ENCODE measurements at regions not wholly inside any gene's neighbourhood (a gene's known extent, or its start where the extent isn't known, plus 50 kb on each side); places are given as distances from the start of the nearest gene placed in this dataset.
A peak's percentile ranks its signal among the peaks of the same experiment; 100 is the strongest.

- no peak for DNase-seq (ENCODE audit: low read depth)
Observed at GRCh38 chr3:182255158-182255557, 538.1 kb upstream of the ATP11B start.

GRCh38 chr3:182257361-182257760 is 535.9 kb upstream of the ATP11B start:
- DNase-seq (ENCODE audit: low read depth): no peak

DNA sequence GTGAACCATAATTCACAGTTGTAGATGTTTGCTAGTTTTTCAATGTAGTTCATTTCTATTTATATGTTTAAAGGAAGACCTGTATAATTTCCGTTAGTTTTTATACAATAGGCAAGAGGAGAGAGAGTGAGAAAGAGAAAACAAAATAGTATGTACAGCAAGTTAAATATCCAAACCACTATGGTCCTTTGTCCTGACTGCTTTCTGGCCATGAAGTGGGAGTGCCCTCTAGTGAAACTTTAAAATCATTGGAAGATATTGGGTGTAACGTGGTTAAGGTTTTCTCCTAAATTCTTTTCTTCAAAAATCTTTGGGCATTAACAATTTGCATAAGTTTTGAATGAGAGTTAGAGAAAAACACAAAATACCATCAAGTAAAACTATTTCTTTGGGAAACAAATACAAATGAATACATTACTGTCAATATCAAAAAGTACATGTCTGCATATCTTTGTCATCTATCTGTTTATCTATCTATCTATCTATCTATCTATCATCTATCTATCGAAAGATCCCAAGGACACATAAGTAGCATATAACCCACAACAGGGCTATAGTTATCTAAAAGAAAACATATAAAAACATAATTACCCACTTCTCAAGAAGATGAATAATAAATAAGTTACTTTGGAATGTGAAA is 534.6 kb upstream of the ATP11B start:
- peak; percentile 9 for DNase-seq (ENCODE audit: low read depth)

DNA sequence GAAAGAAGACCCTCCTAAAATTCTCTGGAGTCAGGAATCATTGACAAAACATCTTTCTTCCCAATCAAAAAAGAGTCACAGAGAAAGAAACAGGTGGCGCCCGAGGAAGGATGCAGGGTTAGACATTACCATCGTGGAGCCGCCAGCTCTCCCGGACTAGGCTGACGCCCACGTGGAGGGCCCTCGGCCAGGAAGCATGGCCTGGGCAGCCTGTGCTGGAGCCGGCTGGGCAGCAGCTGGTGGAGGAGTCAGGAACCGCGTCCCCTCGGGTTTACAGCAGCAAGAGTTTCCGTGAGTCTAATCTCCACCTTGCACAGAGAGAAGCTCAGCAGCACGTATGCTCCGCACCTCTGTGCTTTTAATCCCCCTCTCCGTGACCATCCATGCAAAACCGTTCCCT is 533.7 kb upstream of the ATP11B start:
- DNase-seq (ENCODE audit: low read depth): no peak

GRCh38 chr3:182261041-182261440 is 532.3 kb upstream of the ATP11B start:
- no peak for DNase-seq (ENCODE audit: low read depth)

DNA sequence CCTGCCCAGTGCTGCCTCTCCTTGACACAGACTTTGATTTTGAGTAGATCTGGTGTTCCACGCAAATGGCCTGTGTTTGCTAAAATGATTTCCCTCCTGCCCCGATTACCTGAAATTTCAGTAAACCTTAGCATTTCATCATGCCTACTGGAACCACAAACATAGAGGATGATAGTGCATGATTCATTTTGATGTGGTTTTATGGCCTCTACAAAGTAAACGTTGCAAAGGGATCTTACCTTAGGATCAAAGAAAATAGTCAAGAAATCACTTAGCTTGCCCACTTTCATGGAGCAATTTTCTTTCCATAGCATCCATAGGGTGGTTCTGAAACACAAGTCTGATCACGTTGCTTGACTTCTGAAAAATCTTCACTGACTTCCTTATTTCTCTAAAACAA is 524.6 kb upstream of the ATP11B start:
- DNase-seq (ENCODE audit: low read depth): no peak

GRCh38 chr3:182276512-182276911 is 516.8 kb upstream of the ATP11B start:
- no peak for DNase-seq (ENCODE audit: low read depth)

DNA sequence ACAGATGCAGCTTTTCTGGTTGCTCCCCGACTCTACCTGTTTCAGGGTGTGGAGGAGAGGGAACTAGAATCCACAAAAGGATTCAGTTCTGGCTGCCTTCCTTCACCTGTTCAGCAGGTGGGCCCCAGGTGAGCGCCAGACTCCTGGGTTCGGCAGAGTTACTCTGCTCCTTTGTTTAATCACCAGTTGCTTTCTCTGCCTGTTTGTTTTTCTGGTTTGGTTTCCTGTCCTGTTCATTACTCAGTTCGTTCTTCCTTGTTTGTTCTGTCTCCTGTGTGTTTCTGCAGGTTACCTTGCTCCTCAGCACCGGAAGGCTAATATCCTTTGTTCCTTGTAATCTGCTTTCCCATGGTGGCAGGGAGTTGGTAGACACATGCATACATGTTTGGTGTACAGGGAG is 508.5 kb upstream of the ATP11B start:
- no peak for DNase-seq (ENCODE audit: low read depth)

GRCh38 chr3:182292591-182292990 is 500.7 kb upstream of the ATP11B start:
- DNase-seq (ENCODE audit: low read depth): peak; percentile 9

GRCh38 chr3:182294256-182294655 is 499.0 kb upstream of the ATP11B start:
- no peak for DNase-seq (ENCODE audit: low read depth)

- no peak for DNase-seq (ENCODE audit: low read depth)
Observed at GRCh38 chr3:182294696-182295095, 498.6 kb upstream of the ATP11B start.

- DNase-seq (ENCODE audit: low read depth): no peak
Observed at GRCh38 chr3:182300266-182300665, 493.0 kb upstream of the ATP11B start.

DNA sequence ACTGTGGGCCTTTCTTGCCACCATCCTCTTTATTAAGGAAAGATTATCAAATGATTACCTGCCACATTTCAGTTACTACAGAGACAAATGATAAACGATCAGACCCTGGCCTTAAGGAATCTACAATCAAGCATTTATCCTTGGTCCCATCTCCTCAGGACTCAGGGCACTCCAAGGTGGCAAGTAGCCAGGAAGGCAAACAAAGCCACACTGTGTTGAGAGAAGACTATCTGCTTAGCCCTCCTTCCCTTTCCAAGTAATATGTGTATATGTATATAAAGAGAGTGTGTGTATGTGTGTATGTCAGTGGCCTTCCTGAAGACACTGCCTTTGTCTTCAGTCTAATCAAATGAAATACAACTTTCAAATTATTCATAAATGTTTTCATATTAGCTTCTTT is 490.1 kb upstream of the ATP11B start:
- peak; percentile 32 for DNase-seq (ENCODE audit: low read depth)

DNA sequence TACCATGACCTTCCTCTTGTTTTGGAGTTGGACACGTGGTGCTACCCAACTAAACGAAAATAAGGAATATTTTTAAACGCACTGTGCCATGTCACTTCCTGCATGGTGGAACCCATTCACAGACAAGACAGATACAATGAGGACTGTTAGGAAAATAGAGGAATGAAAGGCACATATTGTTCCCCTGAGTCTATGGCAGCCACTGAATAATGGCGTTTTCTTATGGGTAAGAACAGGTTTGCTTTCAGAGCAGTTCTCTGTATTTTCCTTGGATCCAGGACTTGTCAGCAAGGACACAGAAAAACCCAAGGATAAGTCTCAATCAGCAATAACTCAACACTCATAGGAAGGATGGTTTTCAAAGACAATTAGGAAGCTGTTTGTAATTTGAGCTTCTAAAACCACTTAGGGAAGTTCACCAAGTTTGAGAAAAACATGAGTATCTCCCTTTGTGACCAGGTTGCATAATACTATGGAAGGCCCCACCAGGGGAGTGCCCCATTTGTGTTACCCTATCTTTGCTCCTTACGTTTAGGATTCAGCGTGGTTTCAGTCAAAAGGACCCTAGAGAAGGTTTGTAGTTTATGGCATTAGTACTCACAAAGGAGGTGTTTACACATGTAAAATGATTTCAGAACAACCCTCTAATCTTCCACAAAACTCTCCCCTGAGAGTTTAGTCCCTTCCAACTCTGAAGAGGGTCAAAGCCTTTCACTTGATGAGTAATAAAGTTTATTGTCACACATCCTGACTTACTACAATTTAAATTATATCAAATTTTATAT is 487.2 kb upstream of the ATP11B start:
- no peak for DNase-seq (ENCODE audit: low read depth)

GRCh38 chr3:182308328-182308727 is 485.0 kb upstream of the ATP11B start:
- DNase-seq (ENCODE audit: low read depth): no peak

DNA sequence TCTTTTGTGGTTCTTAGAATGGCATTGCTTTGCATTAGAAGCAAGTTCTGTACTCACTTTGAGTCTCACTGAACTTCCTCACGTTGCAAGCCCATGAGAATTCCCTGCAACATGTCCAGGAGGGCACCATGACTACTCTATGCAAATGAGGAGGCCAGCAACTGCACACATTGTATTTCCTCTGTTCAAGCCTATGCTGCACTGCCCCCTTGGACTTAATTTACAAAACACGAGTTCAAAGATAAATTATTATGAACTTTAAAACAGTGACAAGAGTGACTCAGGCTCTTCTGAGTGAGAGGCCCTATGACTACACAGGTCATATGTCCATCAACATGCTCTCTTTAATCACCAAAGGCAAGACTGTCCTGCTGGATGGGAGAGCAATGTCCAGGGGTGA is 484.2 kb upstream of the ATP11B start:
- no peak for DNase-seq (ENCODE audit: low read depth)

GRCh38 chr3:182315313-182315712 is 478.0 kb upstream of the ATP11B start:
- no peak for DNase-seq (ENCODE audit: low read depth)

DNA sequence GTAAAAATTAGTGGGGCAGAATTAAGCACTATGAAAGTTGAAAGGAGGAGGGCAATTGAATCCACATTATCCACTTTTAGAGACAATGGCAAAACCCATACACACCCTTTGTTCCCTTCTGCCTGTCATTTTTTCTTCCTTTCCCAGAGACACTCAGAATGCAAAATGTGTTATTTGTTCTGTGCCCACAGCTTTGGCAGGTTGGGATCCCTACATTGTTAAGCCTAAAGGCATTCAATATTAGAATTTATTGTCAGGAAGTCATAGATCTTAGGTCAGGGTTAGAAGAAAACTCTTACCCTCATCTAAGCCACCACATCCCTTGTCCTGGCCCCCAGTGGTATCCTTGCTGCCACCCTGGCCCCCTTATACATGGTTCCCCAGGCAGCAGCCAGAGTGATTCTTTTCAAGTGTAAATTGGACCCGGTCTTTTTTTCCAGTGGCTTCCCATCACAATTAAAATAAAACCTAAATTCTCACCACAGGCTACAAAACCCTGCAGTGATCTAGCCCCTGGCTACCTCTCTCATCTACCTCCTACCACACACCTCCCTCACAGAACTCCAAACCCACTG is 470.1 kb upstream of the ATP11B start:
- no peak for DNase-seq (ENCODE audit: low read depth)

DNA sequence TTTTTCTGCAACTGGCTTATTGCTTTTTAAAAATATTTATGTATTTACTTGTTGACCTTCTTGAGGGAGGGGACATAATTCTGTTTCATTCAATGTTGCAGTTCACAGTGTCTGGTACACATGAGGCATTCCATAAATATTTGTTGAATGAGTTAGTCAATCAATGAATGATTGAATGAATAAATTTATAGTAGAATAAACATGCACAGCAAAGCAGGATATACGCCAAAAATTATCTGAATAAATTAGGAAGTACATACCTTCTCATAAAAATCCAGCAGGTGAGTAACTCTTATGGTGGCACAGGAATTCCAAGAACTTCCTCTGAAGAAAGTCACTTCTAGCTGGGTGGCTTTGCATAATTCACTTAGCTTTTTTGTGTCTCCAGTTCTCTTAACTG is 469.4 kb upstream of the ATP11B start:
- no peak for DNase-seq (ENCODE audit: low read depth)

DNA sequence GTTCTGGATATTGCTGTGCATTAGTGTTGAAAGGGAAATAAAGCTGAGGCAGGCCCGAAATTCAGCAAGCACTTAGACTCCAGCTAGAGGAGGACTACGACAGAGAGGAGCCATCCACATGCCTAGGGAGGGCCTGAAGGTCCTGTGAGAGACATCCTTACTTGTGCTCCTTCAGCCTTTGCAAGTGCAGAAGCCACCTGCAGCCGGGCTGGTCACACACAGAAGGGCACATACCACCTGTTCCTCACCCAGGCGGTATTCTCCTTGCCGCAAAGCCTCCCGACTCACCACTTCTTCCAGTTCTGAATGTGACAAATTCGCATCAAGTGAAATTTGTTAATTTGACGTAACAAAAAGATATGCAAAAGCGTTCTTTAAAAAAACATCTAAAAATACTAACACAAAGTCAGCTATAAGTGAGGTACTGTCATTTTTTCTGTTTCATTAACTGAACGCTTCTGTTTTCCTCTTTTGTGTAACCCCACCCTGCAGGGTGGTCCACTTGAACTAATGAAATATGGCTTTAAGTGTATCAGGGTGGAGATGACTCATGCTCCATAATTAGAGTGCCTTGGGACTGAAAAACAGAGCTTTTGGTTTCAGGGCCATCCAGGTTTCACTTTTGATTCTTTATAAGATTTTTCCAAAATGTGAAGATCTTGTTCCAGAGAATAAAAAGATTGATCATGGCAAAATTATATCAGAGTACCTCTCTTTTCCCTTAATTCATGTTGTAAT is 467.9 kb upstream of the ATP11B start:
- peak; percentile 28 for DNase-seq (ENCODE audit: low read depth)

DNA sequence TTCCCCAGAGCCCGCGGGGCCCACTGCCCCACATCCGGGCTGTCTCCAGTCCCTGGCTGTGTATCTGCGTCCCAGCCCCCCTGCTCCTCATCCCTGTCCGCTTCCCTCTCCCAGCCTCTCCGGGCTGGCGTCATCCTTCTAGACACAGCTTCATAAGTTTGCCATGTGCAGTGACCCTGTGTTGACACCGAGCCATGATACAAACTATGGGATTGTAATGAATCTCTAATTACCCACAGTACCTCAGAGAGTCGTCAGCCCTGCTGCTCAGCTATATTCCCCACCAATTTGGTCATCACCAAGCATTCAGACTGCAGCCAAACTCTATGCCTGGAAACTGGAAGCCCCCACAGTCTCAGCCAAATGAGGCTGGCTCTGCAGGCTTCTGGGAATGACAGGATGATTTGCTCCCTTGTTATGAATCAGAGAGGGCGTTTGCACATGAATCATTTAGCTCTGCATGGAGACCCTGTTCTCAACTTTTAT is 466.1 kb upstream of the ATP11B start:
- DNase-seq (ENCODE audit: low read depth): peak; percentile 47

- DNase-seq (ENCODE audit: low read depth): no peak
Observed at GRCh38 chr3:182330646-182331045, 462.7 kb upstream of the ATP11B start.
